Fibroblast of lung (primary cell): ENCODE measurements at regions not wholly inside any gene's neighbourhood (a gene's known extent, or its start where the extent isn't known, plus 50 kb on each side); places are given as distances from the start of the nearest gene placed in this dataset.

Source experiments
- EZH2 ChIP-seq: IDR thresholded peaks from 2 replicates; pipeline ENCODE4 v1.5.1; 2012; ENCODE audit warnings: low read length, control low read depth, mild to moderate bottlenecking; ENCODE audit errors: missing control alignments
- TF ChIP-seq, protein P1 (sequence below), 2 donors: IDR thresholded peaks in 1 of 2; conservative IDR thresholded peaks in 1 of 2; 1 replicate in 1 of 2; 2 replicates in 1 of 2; pipeline ENCODE4 v1.5.1; 2011 to 2012; ENCODE audit warnings: low read length in 2 of 2, control low read depth in 1 of 2, inconsistent platforms in 1 of 2, low read depth in 1 of 2, mild to moderate bottlenecking in 1 of 2

- TF ChIP-seq, protein P1, sequence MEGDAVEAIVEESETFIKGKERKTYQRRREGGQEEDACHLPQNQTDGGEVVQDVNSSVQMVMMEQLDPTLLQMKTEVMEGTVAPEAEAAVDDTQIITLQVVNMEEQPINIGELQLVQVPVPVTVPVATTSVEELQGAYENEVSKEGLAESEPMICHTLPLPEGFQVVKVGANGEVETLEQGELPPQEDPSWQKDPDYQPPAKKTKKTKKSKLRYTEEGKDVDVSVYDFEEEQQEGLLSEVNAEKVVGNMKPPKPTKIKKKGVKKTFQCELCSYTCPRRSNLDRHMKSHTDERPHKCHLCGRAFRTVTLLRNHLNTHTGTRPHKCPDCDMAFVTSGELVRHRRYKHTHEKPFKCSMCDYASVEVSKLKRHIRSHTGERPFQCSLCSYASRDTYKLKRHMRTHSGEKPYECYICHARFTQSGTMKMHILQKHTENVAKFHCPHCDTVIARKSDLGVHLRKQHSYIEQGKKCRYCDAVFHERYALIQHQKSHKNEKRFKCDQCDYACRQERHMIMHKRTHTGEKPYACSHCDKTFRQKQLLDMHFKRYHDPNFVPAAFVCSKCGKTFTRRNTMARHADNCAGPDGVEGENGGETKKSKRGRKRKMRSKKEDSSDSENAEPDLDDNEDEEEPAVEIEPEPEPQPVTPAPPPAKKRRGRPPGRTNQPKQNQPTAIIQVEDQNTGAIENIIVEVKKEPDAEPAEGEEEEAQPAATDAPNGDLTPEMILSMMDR (conservative IDR thresholded peaks at IDR 0.05 in 1 of 2, IDR thresholded peaks at IDR 0.05 in 1 of 2; ENCODE audit: low read depth in 1 of 2, low read length in 2 of 2): no peak
- no peak for TF ChIP-seq EZH2
Measured at GRCh38 chr5:90285581-90285980, 124.0 kb downstream of the CETN3 start.
